Lung (tissue), 11 donors: ENCODE measurements at regions not wholly inside any gene's neighbourhood (a gene's known extent, or its start where the extent isn't known, plus 50 kb on each side); places are given as distances from the start of the nearest gene placed in this dataset.

ENCODE experiments used
- ATAC-seq: fragments of 200-7000 bp; cut with Tn5 transposase; one replicate; pipeline ENCODE4 v1.9.1; 2020; ENCODE audit warnings: moderate number of reproducible peaks; ENCODE audit not compliant: insufficient read depth, low FRiP score
- DNase-seq, 3 donors: peaks; one replicate each; pipeline ENCODE4 v3.0.0-alpha.2; 2013 to 2017
- H3K27ac ChIP-seq, 2 donors: one replicate each; pipeline ENCODE4 v1.5.1; 2013; ENCODE audit warnings: mild to moderate bottlenecking in 2 of 2, moderate library complexity in 2 of 2, control low read depth in 1 of 2, inconsistent platforms in 1 of 2, low read depth in 1 of 2, low read length in 1 of 2
- H3K27me3 ChIP-seq, 3 donors: one replicate each; pipeline ENCODE4 v1.5.1; 2013; ENCODE audit warnings: low read length in 2 of 3; ENCODE audit not compliant: control insufficient read depth in 3 of 3, insufficient read depth in 3 of 3
- H3K36me3 ChIP-seq, 4 donors: one replicate each; pipeline ENCODE4 v1.5.1; 2013; ENCODE audit warnings: low read length in 4 of 4, mild to moderate bottlenecking in 1 of 4, moderate library complexity in 1 of 4; ENCODE audit not compliant: control insufficient read depth in 4 of 4, insufficient read depth in 4 of 4
- H3K4me1 ChIP-seq, 5 donors: one replicate each; pipeline ENCODE4 v1.5.1; 2013; ENCODE audit warnings: low read length in 5 of 5, mild to moderate bottlenecking in 2 of 5, moderate library complexity in 1 of 5; ENCODE audit not compliant: control insufficient read depth in 5 of 5, insufficient read depth in 5 of 5
- H3K4me3 ChIP-seq: one replicate; pipeline ENCODE4 v1.5.1; 2013; ENCODE audit warnings: mild to moderate bottlenecking, control low read depth, moderate library complexity
- H3K9ac ChIP-seq, 2 donors: one replicate each; pipeline ENCODE4 v1.5.1; 2013; ENCODE audit warnings: low read length in 2 of 2, control low read depth in 1 of 2; ENCODE audit not compliant: insufficient read depth in 1 of 2
- H3K9me3 ChIP-seq, 4 donors: one replicate each; pipeline ENCODE4 v1.5.1; 2013; ENCODE audit warnings: low read length in 3 of 4, mild to moderate bottlenecking in 1 of 4, moderate library complexity in 1 of 4; ENCODE audit not compliant: control insufficient read depth in 4 of 4, insufficient read depth in 3 of 4
- WGBS, 2 donors: extraction: QIAGEN DNeasy Blood & Tissue Kit; methylation state at CpG; one replicate each; pipeline ENCODE4 v1.1.7; 2013; 5-methylcytosine and 5-hydroxymethylcytosine counted together
- TF ChIP-seq, protein P1 (sequence below): IDR thresholded peaks from 2 replicates; pipeline ENCODE4 v1.5.1; 2012; ENCODE audit warnings: mild to moderate bottlenecking; ENCODE audit errors: control extremely low read depth, extremely low read depth
- donor health status: control.
- donor health status: control.
- donor health status: Bipolar disorder and iron deficiency.
- donor health status: healthy.
- donor health status: DM: yes; HTN: yes; CAD: no.

DNA sequence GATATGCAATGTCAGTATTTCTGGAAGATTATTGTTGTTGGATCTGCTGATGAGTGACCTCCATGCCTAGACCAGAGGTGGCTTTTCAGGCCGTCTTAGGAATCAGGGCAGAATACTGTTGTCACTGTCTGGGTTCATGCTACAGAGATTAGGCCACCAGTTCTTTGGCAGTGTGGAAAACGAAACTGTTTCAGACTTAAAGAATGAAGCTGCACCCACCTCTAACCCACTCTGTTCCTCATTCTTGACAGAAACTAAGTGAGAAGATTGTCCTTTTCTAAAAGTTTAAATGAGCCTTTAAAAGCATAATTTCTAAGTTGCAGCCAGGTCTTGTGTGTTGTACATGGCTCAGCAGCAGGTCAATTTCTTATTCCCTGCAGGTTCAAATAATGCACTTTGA, 444.3 kb downstream of the ENC1 start:
- H3K9me3 ChIP-seq = peaks cover 0 to 2% (median 0%) of the 10 kb centered on the region in 4 donors
- H3K4me3 ChIP-seq = no peak overlapping the region
- no peak overlapping the region for H3K27ac ChIP-seq
- TF ChIP-seq, protein P1, sequence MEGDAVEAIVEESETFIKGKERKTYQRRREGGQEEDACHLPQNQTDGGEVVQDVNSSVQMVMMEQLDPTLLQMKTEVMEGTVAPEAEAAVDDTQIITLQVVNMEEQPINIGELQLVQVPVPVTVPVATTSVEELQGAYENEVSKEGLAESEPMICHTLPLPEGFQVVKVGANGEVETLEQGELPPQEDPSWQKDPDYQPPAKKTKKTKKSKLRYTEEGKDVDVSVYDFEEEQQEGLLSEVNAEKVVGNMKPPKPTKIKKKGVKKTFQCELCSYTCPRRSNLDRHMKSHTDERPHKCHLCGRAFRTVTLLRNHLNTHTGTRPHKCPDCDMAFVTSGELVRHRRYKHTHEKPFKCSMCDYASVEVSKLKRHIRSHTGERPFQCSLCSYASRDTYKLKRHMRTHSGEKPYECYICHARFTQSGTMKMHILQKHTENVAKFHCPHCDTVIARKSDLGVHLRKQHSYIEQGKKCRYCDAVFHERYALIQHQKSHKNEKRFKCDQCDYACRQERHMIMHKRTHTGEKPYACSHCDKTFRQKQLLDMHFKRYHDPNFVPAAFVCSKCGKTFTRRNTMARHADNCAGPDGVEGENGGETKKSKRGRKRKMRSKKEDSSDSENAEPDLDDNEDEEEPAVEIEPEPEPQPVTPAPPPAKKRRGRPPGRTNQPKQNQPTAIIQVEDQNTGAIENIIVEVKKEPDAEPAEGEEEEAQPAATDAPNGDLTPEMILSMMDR = no peak
- no peaks in the 10 kb centered on the region for H3K27me3 ChIP-seq
- no peak for DNase-seq
- no peaks in the 10 kb centered on the region for H3K36me3 ChIP-seq
- 35 to 60% methylated on average over 2 of the region's 2 CpGs for WGBS, 2 donors
- H3K4me1 ChIP-seq = peaks cover 0 to 8% (median 3%) of the 10 kb centered on the region in 5 donors
- ATAC-seq = no peak
- no peak overlapping the region for H3K9ac ChIP-seq

DNA sequence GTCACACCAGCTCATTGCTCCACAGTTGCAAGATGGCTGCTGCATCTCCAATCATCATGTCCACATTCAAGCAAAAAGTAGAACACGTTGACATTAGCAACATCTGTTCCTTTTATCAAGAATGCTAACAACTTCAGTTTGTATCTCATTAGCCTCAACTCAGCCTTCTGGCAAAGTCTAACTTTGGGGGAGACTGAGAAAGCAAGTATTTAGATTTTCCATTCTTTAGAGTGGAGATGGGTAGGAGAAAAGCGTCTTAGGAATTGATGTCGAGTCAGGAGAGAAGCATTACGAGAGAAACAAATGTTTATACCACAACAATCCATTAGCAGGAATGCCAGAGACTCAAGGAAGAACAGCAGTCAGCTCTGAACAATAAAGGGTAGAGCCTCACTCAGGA, 446.3 kb downstream of the ENC1 start:
- 83 to 92% methylated on average over 4 of the region's 4 CpGs for WGBS, 2 donors
- TF ChIP-seq, protein P1 = no peak
- H3K9me3 ChIP-seq = peaks cover 0 to 1% (median 0%) of the 10 kb centered on the region in 4 donors
- no peak overlapping the region for H3K9ac ChIP-seq
- H3K27me3 ChIP-seq = no peaks in the 10 kb centered on the region
- H3K27ac ChIP-seq = no peak overlapping the region
- no peak for DNase-seq
- H3K4me3 ChIP-seq = no peak overlapping the region
- no peaks in the 10 kb centered on the region for H3K36me3 ChIP-seq
- no peak for ATAC-seq
- peaks cover 0 to 7% (median 2%) of the 10 kb centered on the region in 5 donors for H3K4me1 ChIP-seq

DNA sequence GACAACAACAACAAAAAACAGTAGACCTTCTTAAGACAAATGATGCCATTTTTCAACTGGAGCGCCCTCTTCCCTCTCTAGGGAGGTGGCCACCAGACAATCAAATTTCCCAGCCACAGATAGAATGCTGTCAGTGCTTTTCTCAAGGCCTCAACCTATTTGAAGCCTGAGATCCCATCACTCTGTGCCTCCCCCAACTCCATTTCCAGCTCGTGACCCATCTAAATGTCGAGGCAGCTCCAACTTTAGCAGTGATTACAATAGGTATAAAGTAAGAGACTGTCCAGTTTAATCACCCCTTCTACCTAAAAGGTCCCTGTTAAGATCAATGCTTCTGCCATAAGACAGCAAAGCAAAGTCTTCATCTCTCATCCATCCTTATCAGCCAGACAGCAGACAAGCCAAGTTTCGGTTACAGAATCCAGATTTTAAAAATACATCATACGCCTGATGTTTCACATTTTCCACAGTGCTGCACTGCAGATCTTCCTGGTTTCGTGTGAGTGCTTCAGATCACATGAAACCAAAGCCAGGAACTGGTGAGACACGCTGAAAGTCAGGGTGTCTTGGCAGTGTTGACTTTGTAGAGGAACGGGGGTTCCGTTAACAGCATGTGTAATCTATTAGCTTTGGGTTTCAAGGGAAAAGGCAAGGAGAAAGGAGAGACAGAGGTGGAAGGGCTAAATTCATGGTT, 447.8 kb downstream of the ENC1 start:
- Histone ChIP-seq H3K27me3 (no peaks in the 10 kb centered on the region), H3K27ac (no peak overlapping the region), H3K9ac (no peak overlapping the region), H3K9me3 (no peaks in the 10 kb centered on the region), H3K4me1 (peaks cover 0 to 7% (median 0%) of the 10 kb centered on the region in 5 donors), H3K4me3 (no peak overlapping the region), H3K36me3 (no peaks in the 10 kb centered on the region)
- DNase-seq (peak in 1 of 3 donors; percentile 50), ATAC-seq (no peak)
- 78 to 88% methylated on average over 9 of the region's 9 CpGs for WGBS, 2 donors
- TF ChIP-seq, protein P1 = no peak
